Epithelial cell of proximal tubule (primary cell): ENCODE measurements at regions not wholly inside any gene's neighbourhood (a gene's known extent, or its start where the extent isn't known, plus 50 kb on each side); places are given as distances from the start of the nearest gene placed in this dataset.

Experiments used
- DNase-seq: peaks from one replicate; pipeline ENCODE4 v3.0.0-alpha.2; 2011; ENCODE audit warnings: low read depth
- H3K4me3 ChIP-seq: 2 replicates; pipeline ENCODE4 v1.5.1; 2011; ENCODE audit warnings: low read depth, mild to moderate bottlenecking, low read length
- TF ChIP-seq, protein P1 (sequence below): conservative IDR thresholded peaks from 2 replicates; pipeline ENCODE4 v1.5.1; 2012; ENCODE audit warnings: low read depth, mild to moderate bottlenecking, low read length

DNA sequence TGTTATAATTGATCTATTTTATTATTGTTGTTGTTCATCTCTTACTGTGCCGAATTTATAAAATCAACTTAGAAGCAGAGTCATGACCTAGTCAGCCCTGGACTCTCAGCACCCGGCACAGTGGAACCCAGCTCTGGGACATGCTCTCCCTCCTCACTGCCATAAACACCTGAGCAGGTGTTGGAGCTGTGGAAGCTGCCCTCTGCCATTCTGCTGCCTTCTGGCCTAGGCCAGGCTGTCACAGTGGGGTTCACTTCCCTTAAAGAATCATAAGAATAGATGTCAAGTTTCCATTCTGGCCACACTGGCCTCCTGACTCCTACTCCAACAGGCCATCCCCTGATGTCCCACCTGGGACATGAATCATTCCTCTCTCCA, 192.2 kb downstream of the ZFP36L2 start:
- H3K4me3 ChIP-seq, result no peak overlapping the region
- TF ChIP-seq, protein P1, sequence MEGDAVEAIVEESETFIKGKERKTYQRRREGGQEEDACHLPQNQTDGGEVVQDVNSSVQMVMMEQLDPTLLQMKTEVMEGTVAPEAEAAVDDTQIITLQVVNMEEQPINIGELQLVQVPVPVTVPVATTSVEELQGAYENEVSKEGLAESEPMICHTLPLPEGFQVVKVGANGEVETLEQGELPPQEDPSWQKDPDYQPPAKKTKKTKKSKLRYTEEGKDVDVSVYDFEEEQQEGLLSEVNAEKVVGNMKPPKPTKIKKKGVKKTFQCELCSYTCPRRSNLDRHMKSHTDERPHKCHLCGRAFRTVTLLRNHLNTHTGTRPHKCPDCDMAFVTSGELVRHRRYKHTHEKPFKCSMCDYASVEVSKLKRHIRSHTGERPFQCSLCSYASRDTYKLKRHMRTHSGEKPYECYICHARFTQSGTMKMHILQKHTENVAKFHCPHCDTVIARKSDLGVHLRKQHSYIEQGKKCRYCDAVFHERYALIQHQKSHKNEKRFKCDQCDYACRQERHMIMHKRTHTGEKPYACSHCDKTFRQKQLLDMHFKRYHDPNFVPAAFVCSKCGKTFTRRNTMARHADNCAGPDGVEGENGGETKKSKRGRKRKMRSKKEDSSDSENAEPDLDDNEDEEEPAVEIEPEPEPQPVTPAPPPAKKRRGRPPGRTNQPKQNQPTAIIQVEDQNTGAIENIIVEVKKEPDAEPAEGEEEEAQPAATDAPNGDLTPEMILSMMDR, result no peak
- DNase-seq, result no peak

DNA sequence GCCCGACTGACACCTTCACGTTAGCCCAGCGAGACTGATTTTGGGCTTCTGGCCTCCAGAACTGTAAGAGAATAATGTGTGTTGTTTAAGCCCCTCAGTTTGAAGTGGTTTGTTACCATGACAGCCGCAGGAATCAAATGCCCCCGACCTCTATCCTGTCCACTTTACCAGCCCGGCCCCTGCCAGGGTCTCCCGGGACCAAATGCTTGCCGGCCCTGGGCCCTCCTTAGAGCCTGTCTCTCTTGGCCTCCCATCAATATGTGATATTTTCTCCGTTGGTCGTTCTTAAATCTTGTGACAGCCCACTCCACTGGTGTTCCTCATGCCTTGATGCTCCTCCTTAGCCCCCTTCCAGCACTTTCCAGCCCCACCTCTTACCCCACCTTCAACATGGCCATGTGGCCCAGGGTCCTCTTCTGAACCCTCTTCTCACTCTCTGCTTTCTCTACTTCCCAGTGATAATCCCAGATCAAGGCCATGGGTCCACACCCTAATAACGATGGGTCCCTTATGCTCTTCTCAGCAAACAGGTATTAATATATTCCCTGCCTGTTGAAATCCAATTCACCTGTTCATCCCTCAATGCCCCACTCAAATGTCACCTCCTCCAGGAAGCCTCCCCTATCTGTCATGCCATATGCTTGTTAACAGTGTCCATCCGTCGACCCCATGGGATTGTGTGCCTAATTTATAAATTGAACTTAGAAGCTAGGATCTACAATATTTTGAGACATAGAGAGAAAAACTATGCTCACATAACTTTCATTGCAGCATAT, 192.8 kb downstream of the ZFP36L2 start:
- H3K4me3 ChIP-seq, result no peak overlapping the region
- TF ChIP-seq, protein P1, result no peak

DNA sequence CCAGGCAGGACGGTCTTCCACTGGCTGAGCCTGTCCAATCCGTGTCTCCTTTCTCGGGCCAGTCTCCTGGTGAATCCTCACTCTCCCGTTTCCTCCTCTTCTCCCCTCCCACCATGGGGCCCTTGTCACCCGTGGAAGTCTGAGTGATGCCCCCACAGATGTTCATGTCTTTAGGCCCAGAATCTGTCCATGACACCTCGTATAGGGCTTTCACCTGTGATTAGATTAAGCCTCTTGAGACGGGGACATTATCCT, 193.5 kb downstream of the ZFP36L2 start:
- H3K4me3 ChIP-seq, result no peak overlapping the region
- no peak for DNase-seq
- TF ChIP-seq, protein P1, result no peak

More for the DNA sequence above, 192.8 kb downstream of the ZFP36L2 start:
- DNase-seq, result no peak

DNA sequence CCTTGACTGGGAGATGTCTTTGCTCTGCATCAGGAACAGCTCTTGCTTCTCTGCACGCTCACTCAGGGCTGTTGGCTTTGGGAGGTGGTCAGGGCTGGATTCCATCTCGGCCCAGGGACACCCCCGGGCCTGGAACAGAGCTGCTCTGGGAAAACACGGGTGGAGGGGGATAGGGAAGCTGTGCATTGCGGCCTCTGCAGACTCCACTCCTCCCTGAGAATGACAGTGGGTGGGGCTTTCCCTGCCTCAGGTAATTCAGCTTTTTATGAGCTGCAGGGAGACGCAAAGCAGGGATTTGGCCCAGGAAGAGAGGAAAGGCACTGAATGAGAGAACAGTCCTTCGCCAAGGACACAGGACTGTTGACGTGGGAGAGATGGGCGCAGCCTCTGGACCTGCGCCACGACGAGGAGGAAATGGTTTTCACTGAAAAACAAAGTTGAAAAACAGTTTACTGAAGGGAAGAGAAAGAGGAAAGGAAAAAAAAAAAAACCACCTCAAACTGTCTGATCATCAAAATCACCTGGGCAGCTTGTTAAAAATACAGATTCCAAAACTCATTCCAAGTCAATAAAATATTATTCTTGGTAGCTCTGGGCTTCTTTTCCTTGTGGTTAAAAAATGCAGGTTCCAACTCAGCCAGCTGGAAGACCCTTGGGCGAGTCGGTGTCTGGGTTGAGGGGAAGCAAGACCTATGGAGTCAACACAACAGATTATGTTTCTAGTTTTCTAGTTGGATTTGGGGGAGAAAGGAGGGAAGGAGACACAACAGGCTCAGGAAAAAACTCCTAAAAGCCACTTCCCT, 194.0 kb downstream of the ZFP36L2 start:
- H3K4me3 ChIP-seq, result no peak overlapping the region

DNA sequence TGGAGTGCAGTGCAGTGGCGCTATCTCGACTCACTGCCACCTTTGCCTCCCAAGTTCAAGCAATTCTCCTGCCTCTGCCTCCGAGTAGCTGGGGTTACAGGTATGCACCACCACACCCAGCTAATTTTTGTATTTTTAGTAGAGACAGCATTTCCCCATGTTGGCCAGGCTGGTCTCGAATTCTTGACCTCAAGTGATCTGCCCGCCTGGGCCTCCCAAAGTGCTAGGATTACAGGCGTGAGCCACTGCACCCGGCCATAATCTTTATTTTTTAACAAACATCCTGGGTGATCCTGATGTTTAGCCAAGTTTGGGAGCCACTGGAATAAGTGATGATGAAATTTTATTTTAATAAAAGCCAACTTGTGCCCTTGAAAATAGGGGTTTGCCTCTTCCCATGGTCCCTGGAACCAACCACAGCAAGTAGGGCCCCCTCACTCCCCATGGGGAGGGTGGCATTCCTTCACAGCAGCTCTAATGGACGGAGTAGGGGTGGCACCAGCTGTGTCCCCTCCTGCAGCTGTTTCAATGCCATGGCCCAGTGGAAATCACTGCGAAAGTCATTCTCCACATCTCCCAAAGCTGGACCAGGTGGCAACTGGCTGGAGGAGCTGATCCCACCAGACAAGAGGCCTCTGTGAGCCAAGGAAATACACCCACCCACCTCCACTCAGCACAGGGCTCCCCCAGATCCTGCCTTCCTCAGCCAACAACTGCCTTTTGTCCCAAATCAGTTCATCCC, 194.8 kb downstream of the ZFP36L2 start:
- TF ChIP-seq, protein P1, result no peak
- no peak for DNase-seq
- H3K4me3 ChIP-seq, result no peak overlapping the region

More for the DNA sequence above, 194.0 kb downstream of the ZFP36L2 start:
- TF ChIP-seq, protein P1, result no peak
- DNase-seq, result no peak

DNA sequence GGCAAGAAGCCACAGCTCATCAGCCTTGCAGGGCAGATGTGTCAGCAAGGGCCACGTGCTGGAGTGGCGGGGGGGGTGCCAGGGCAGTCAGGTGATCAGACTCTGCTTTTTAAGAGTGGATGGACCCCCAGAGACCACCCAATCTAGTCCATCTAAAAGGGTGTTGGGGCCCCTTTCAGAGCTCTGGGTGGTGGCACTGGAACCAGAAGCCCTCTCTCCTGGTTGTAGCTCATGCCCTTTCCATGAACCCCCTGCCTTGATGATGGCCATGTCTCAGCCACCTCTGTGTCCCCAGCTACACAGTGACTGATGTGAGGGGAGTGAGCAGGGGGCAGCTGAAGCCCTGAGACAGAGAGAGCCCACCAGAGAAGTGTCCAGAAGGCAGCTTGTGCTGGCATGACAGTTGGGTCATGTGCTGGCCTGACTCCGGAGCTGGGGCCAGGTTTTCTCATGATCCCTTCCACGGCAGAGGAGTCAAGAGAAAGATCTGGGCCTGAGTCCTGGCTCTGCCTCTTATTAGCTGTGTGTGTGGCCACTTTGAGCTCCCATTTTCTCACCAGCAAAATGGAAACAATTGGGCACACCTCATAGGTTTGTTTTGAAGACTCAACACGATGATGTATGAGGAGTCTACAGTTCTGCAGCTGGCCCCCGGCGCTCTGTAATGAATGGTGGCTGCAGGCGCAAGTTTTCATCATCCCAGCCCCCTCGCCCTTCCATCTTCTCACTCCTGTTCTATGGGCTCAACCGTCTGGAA, 195.7 kb downstream of the ZFP36L2 start:
- no peak for DNase-seq
- no peak overlapping the region for H3K4me3 ChIP-seq
- TF ChIP-seq, protein P1, result no peak
